Common myeloid progenitor, CD34-positive (primary cell): ENCODE measurements at regions not wholly inside any gene's neighbourhood (a gene's known extent, or its start where the extent isn't known, plus 50 kb on each side); places are given as distances from the start of the nearest gene placed in this dataset.

Experiments
- CTCF ChIA-PET: fragments of 350-600 bp; sonication (Branson Sonifier 250); formaldehyde crosslinking; loops from one replicate; lab custom pipeline; 2021; ENCODE audit warnings: antibody characterized with exemption; lab: Charles Lee
- POLR2A ChIA-PET: fragments of 350-600 bp; sonication (Branson Sonifier 250); formaldehyde crosslinking; loops from one replicate; lab custom pipeline; 2021; ENCODE audit warnings: antibody characterized with exemption; lab: Charles Lee
- DNase-seq, 3 donors: peaks; one replicate each; pipeline versions ENCODE4 v3.0.0 to v3.0.0-alpha.2; 2013
- H3K27ac ChIP-seq, 2 experiments: 1 replicate in 1 of 2; 2 replicates in 1 of 2; pipeline ENCODE4 v1.7.0; 2013; ENCODE audit warnings: inconsistent platforms in 2 of 2, low read length in 2 of 2, mild to moderate bottlenecking in 2 of 2, low read depth in 1 of 2, moderate library complexity in 1 of 2; ENCODE audit not compliant: severe bottlenecking in 2 of 2, insufficient read depth in 1 of 2, poor library complexity in 1 of 2
- H3K27me3 ChIP-seq, 5 experiments: replicated peaks in 2 of 5; 1 replicate in 3 of 5; 2 replicates in 2 of 5; pipeline versions ENCODE4 v1.6.1 to v1.7.0; 2013; ENCODE audit warnings: low read length in 4 of 5, mild to moderate bottlenecking in 2 of 5, moderate library complexity in 2 of 5, inconsistent platforms in 1 of 5; ENCODE audit not compliant: insufficient read depth in 5 of 5, control insufficient read depth in 4 of 5
- H3K36me3 ChIP-seq, 4 experiments: 1 replicate in 2 of 4; 2 replicates in 2 of 4; pipeline versions ENCODE4 v1.6.1 to v1.7.0; 2013; ENCODE audit warnings: low read length in 3 of 4, control low read depth in 1 of 4, mild to moderate bottlenecking in 1 of 4; ENCODE audit not compliant: control insufficient read depth in 4 of 4, insufficient read depth in 4 of 4
- H3K4me1 ChIP-seq, 4 experiments: 1 replicate in 3 of 4; 2 replicates in 1 of 4; pipeline versions ENCODE4 v1.6.1 to v1.7.1; 2013; ENCODE audit warnings: low read length in 3 of 4, mild to moderate bottlenecking in 3 of 4, control low read depth in 1 of 4, inconsistent platforms in 1 of 4, moderate library complexity in 1 of 4; ENCODE audit not compliant: control insufficient read depth in 4 of 4, insufficient read depth in 4 of 4; ENCODE audit errors: control extremely low read depth in 1 of 4
- H3K4me3 ChIP-seq, 7 experiments: 1 replicate in 4 of 7; 2 replicates in 3 of 7; pipeline versions ENCODE4 v1.5.1 to v1.7.0; 2013; ENCODE audit warnings: mild to moderate bottlenecking in 7 of 7, low read length in 6 of 7, moderate library complexity in 6 of 7, inconsistent platforms in 2 of 7, low read depth in 2 of 7, control low read depth in 1 of 7; ENCODE audit not compliant: insufficient read depth in 4 of 7, control insufficient read depth in 1 of 7; ENCODE audit errors: extremely low read depth in 1 of 7
- H3K9me3 ChIP-seq, 5 experiments: 1 replicate in 4 of 5; 2 replicates in 1 of 5; pipeline versions ENCODE4 v1.6.1 to v1.7.1; 2013; ENCODE audit warnings: low read length in 4 of 5, mild to moderate bottlenecking in 2 of 5, inconsistent platforms in 1 of 5, low read depth in 1 of 5, moderate library complexity in 1 of 5; ENCODE audit not compliant: control insufficient read depth in 4 of 5, insufficient read depth in 2 of 5; ENCODE audit errors: control extremely low read depth in 1 of 5
- WGBS: methylation state at CpG from one replicate; pipeline ENCODE4 v1.1.5; 2013; ENCODE audit not compliant: insufficient coverage; 5-methylcytosine and 5-hydroxymethylcytosine counted together

GRCh38 chr5:85868070-85868469 lies 749.7 kb upstream of the COX7C start:
- H3K36me3 ChIP-seq = no peaks in the 10 kb centered on the region
- POLR2A ChIA-PET = no interaction called here
- no peaks in the 10 kb centered on the region for H3K9me3 ChIP-seq
- no peak overlapping the region for H3K27ac ChIP-seq
- no peaks in the 10 kb centered on the region for H3K27me3 ChIP-seq
- no peaks in the 10 kb centered on the region for H3K4me1 ChIP-seq
- WGBS = 85% methylated on average over 4 of the region's 5 CpGs
- no peak for DNase-seq
- H3K4me3 ChIP-seq = no peak overlapping the region
- CTCF ChIA-PET = no interaction called here

GRCh38 chr5:85893996-85894395 lies 723.7 kb upstream of the COX7C start:
- no peaks in the 10 kb centered on the region for H3K9me3 ChIP-seq
- no peak for DNase-seq
- WGBS = no CpG with 5 or more reads among the region's 2 CpGs
- H3K36me3 ChIP-seq = no peaks in the 10 kb centered on the region
- POLR2A ChIA-PET = no interaction called here
- CTCF ChIA-PET = no interaction called here
- no peaks in the 10 kb centered on the region for H3K27me3 ChIP-seq
- H3K4me1 ChIP-seq = no peaks in the 10 kb centered on the region
- no peak overlapping the region for H3K27ac ChIP-seq
- H3K4me3 ChIP-seq = no peak overlapping the region

- Histone ChIP-seq H3K9me3 (no peaks in the 10 kb centered on the region), H3K4me1 (no peaks in the 10 kb centered on the region), H3K36me3 (no peaks in the 10 kb centered on the region), H3K27me3 (no peaks in the 10 kb centered on the region), H3K27ac (no peak overlapping the region), H3K4me3 (no peak overlapping the region)
- WGBS = no CpG with 5 or more reads among the region's 4 CpGs
- no peak for DNase-seq
- ChIA-PET CTCF (no interaction called here), POLR2A (interaction anchor here (0.7 kb wide), 1 partner anchor 240 kb away, joined by 4 read pairs; no protein-coding TSS in a partner anchor)
Measured at GRCh38 chr5:85896514-85896913, 721.2 kb upstream of the COX7C start.

DNA sequence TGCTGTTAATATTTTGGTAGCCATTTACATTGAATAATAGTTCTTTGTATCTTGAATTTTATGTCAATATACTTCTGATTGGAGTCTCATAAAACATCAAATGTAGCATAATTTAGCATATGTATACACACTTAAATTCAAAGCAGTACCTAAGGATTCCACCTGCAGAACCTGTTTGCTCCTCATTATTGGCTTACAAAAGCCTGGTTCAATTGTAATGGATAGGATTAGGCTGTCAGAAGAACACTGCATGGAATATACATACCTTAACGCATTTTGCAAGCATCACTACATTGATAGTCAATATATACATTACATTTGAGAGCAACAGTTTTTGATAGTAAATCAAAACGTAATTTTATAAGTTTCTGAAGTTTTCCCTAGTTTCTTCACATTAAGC lies 711.3 kb upstream of the COX7C start:
- H3K27ac ChIP-seq = no peak overlapping the region
- DNase-seq = no peak
- H3K9me3 ChIP-seq = no peaks in the 10 kb centered on the region
- H3K4me1 ChIP-seq = no peaks in the 10 kb centered on the region
- WGBS = no CpG with 5 or more reads among the region's 2 CpGs
- H3K36me3 ChIP-seq = no peaks in the 10 kb centered on the region
- H3K27me3 ChIP-seq = no peaks in the 10 kb centered on the region
- H3K4me3 ChIP-seq = no peak overlapping the region
- CTCF ChIA-PET = no interaction called here
- POLR2A ChIA-PET = no interaction called here

GRCh38 chr5:85910335-85910734 lies 707.4 kb upstream of the COX7C start:
- Histone ChIP-seq H3K27ac (no peak overlapping the region), H3K4me3 (no peak overlapping the region), H3K9me3 (no peaks in the 10 kb centered on the region), H3K4me1 (no peaks in the 10 kb centered on the region), H3K36me3 (no peaks in the 10 kb centered on the region), H3K27me3 (no peaks in the 10 kb centered on the region)
- ChIA-PET CTCF (no interaction called here), POLR2A (no interaction called here)
- WGBS = no CpG with 5 or more reads among the region's 2 CpGs
- no peak for DNase-seq

- H3K36me3 ChIP-seq = no peaks in the 10 kb centered on the region
- no peak overlapping the region for H3K4me3 ChIP-seq
- POLR2A ChIA-PET = no interaction called here
- no peaks in the 10 kb centered on the region for H3K4me1 ChIP-seq
- no peak overlapping the region for H3K27ac ChIP-seq
- CTCF ChIA-PET = no interaction called here
- WGBS = 84% methylated on average over 3 of the region's 4 CpGs
- peaks cover 0 to under 1% (median 0%) of the 10 kb centered on the region in 5 experiments for H3K9me3 ChIP-seq
- DNase-seq = no peak
- H3K27me3 ChIP-seq = no peaks in the 10 kb centered on the region
Measured at GRCh38 chr5:85920984-85921383, 696.8 kb upstream of the COX7C start.

- Histone ChIP-seq H3K36me3 (no peaks in the 10 kb centered on the region), H3K27me3 (no peaks in the 10 kb centered on the region), H3K9me3 (peaks cover 0 to 3% (median 0%) of the 10 kb centered on the region in 5 experiments), H3K4me3 (no peak overlapping the region), H3K4me1 (no peaks in the 10 kb centered on the region), H3K27ac (no peak overlapping the region)
- WGBS = 46% methylated on average over 2 of the region's 2 CpGs
- CTCF ChIA-PET = no interaction called here
- POLR2A ChIA-PET = no interaction called here
- DNase-seq = no peak
Measured at GRCh38 chr5:85921590-85921989, 696.2 kb upstream of the COX7C start.
